ENCODE measurements at regions not wholly inside any gene's neighbourhood (a gene's known extent, or its start where the extent isn't known, plus 50 kb on each side); places are given as distances from the start of the nearest gene placed in this dataset.

DNA sequence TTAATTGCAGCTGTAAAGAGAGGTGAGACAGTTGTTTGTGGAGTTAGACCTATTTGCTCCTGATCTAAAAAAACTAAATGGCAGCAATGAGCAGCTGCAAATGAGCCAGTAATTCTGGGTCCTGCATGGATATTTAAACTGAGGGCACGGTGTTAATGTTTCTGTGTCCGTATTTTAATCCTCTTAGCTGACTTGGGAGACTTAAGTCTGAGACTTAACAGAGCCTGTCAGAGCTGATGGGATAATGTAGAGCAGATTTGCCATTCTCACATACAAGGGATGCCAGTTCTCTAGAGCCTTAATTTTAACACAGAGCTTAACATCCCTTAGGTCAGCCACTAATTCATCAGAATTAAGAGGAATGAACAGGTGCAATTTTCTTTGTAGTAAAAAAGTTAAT lies 178.6 kb upstream of the PDE3A start:
- TF ChIP-seq SP1 (CRISPR knock-in tag; conservative IDR thresholded peaks at IDR 0.05) (no peak), ZNF423 (CRISPR knock-in tag; IDR thresholded peaks at IDR 0.05) (no peak), SMAD3 (CRISPR knock-in tag; IDR thresholded peaks at IDR 0.05; ENCODE audit: borderline replicate concordance) (no peak), NR2C2 (CRISPR knock-in tag; IDR thresholded peaks at IDR 0.05) (no peak)
- TF ChIP-seq, protein P1, sequence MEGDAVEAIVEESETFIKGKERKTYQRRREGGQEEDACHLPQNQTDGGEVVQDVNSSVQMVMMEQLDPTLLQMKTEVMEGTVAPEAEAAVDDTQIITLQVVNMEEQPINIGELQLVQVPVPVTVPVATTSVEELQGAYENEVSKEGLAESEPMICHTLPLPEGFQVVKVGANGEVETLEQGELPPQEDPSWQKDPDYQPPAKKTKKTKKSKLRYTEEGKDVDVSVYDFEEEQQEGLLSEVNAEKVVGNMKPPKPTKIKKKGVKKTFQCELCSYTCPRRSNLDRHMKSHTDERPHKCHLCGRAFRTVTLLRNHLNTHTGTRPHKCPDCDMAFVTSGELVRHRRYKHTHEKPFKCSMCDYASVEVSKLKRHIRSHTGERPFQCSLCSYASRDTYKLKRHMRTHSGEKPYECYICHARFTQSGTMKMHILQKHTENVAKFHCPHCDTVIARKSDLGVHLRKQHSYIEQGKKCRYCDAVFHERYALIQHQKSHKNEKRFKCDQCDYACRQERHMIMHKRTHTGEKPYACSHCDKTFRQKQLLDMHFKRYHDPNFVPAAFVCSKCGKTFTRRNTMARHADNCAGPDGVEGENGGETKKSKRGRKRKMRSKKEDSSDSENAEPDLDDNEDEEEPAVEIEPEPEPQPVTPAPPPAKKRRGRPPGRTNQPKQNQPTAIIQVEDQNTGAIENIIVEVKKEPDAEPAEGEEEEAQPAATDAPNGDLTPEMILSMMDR (IDR thresholded peaks at IDR 0.05): no peak
- TF ChIP-seq, protein P2, sequence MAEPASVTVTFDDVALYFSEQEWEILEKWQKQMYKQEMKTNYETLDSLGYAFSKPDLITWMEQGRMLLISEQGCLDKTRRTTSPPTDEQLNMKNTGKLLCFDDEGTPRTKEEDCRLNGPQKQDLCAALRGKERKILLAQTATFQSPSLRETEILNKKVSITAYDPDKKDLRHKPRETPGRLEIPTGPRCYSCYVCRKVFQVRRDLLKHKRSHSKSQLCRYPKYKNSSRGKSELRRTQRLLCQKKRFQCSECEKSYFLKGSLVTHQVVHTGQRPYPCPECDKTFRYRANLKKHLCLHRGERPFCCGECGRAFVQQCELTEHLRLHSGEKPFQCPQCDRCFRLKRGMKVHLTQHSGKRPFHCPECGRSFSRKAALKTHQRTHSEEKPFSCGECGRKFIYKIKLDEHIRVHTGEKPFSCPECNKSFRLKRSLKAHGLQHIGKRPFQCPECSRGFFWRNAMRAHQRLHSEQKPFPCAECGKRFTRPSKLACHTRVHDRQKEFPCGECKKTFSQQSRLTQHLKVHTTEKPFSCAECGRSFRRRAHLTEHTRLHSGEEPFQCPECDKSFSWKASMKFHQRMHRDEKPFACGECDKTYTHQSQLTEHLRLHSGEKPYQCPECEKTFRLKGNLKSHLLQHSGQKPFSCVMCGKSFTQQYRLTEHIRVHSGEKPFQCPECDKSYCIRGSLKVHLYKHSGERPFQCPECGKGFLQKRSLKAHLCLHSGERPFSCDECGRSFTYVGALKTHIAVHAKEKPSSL (CRISPR knock-in tag; conservative IDR thresholded peaks at IDR 0.05): no peak
- TF ChIP-seq, protein P3, sequence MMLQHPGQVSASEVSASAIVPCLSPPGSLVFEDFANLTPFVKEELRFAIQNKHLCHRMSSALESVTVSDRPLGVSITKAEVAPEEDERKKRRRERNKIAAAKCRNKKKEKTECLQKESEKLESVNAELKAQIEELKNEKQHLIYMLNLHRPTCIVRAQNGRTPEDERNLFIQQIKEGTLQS (CRISPR knock-in tag; conservative IDR thresholded peaks at IDR 0.05): no peak
